Erythroblast (primary cell): ENCODE measurements at regions not wholly inside any gene's neighbourhood (a gene's known extent, or its start where the extent isn't known, plus 50 kb on each side); places are given as distances from the start of the nearest gene placed in this dataset.

Experiments
- DNase-seq, 2 experiments: peaks; one replicate each; lab custom pipeline; 2025; lab: John Stamatoyannopoulos, UW
- GATA1 ChIP-seq: IDR thresholded peaks from 2 replicates; pipeline ENCODE4 v1.6.1; 2011; ENCODE audit warnings: low read depth, mild to moderate bottlenecking, control low read depth, low read length, moderate library complexity
- POLR2A ChIP-seq: IDR thresholded peaks from 2 replicates; pipeline ENCODE4 v1.6.1; 2011; ENCODE audit warnings: mild to moderate bottlenecking, low read length

- no peak for DNase-seq
- no peak for TF ChIP-seq GATA1
- no peak for TF ChIP-seq POLR2A
These were observed 475.7 kb upstream of the PKDCC start for GRCh38 chr2:41572154-41572553.

DNA sequence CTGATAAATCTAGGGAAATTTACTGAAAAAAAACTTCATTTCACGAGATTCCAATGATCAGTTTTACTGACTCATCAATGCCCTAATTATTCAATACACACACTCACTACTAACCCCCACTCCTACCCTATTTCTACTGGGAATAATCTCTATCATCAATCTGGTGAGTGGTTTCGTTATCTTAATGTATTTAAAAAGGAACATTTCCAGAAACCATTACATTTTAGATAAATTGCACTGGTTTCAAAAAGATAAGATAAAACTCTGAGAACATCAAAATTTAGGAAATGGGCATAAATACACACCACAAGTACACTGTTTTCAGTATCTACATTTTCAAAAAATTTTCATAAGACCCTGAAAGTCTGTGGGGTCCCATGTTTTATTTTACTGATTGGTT lies 471.4 kb upstream of the PKDCC start:
- no peak for DNase-seq
- TF ChIP-seq POLR2A (no peak), GATA1 (no peak)

GRCh38 chr2:41579806-41580205 lies 468.0 kb upstream of the PKDCC start:
- no peak for DNase-seq
- TF ChIP-seq GATA1 = no peak
- no peak for TF ChIP-seq POLR2A

DNA sequence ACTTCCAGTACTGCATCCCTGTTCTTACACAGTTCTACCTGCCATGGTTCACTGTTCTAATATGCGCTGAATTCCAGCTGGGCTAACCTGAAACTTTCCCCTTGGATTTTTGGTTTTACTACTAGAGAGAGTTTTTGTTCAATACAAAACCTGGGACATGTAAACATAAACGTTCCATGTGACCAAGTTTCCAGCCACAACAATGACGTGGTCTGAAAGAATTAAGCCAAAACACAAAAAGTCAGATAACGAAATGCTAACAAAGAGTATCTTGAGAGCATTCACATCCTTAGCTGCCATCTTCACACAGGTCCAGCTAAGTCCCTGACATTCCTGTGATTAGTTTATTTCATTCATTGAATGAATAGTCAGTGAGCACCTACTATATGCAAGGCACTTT lies 467.0 kb upstream of the PKDCC start:
- DNase-seq = no peak
- TF ChIP-seq POLR2A (no peak), GATA1 (no peak)

GRCh38 chr2:41595240-41595639 lies 452.6 kb upstream of the PKDCC start:
- no peak for DNase-seq
- TF ChIP-seq GATA1 = no peak
- no peak for TF ChIP-seq POLR2A

- DNase-seq = no peak
- TF ChIP-seq GATA1 = no peak
- TF ChIP-seq POLR2A = no peak
These were observed 450.1 kb upstream of the PKDCC start for GRCh38 chr2:41597680-41598079.

DNA sequence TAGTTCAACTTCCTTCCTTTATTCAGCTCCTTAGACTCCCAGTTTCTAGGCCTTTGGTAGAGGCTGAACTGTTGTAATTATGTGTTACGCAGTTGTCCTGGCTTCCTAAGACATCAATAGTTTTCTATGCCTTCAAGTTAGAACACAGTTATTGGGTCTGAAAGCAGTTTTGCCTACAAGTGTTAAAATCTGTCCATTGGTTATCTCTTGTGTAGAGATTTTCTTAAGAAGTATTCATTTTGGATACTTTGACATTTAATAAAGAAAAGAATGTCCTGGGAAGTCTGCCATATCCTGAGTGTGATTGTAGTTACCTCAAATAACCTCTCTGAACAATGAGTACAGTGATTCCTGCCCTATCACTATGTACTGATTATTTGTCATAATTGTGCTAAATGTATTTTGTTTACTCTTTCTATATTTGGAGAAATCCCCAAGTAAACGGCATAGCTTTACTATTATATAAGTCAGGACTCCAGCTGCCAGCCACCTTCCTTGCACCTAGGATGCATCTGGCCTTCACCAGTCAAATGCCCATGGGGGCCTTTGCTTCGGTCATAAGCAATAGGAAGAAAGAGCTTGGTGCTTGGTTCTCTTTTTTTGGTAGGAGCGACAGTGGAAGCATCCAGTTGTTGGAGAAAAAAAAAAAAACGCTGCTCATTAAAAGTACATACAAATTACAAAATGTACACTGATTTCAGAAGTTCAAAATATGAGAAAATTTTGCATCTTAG lies 449.5 kb upstream of the PKDCC start:
- TF ChIP-seq POLR2A = no peak
- no peak for TF ChIP-seq GATA1
- DNase-seq = no peak

DNA sequence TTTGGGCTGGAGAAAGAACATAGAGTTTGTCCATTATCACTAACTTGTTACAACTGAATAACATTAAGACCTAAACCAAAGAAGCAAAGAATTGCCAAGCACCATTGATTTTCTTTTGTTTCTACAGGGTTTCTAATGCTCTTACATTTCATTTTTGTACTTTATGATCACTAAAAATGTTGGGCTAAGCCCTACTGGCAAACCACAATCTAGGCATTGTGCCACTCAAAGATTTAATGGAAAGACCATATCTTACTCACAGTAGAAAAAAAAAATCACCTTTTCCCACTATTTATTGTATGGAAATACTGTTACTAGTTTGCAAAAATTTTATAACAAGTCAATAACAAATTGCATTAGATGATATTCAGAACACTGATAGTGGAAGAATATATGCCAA lies 447.4 kb upstream of the PKDCC start:
- no peak for DNase-seq
- TF ChIP-seq GATA1 = no peak
- TF ChIP-seq POLR2A = no peak

- TF ChIP-seq GATA1 (no peak), POLR2A (no peak)
- DNase-seq = no peak
These were observed 445.5 kb upstream of the PKDCC start for GRCh38 chr2:41602341-41602740.

- no peak for DNase-seq
- TF ChIP-seq POLR2A (no peak), GATA1 (no peak)
These were observed 442.5 kb upstream of the PKDCC start for GRCh38 chr2:41605311-41605710.

DNA sequence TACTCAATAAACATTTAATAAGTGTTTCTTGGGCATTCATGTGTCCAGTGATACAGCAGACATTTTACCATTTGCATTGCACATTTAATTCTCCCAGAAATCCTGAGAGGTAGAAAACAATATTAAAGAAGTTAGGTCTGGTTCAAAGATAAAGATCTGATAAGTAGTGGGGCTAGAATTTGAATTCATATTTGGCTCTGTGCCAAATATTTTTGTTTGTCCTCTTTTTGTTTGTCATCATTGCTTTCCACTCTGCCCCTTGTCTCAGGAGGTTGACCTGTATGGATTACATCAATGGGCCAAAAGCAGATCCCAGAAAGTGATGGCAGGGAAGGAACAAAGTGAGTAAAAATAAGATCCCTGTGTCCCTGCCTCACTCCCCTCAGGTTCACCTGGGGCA lies 441.9 kb upstream of the PKDCC start:
- peak in 1 of 2 experiments; percentile 0 for DNase-seq
- TF ChIP-seq GATA1 = no peak
- no peak for TF ChIP-seq POLR2A

GRCh38 chr2:41610501-41611190 lies 437.2 kb upstream of the PKDCC start:
- DNase-seq = no peak
- TF ChIP-seq POLR2A (no peak), GATA1 (no peak)

DNA sequence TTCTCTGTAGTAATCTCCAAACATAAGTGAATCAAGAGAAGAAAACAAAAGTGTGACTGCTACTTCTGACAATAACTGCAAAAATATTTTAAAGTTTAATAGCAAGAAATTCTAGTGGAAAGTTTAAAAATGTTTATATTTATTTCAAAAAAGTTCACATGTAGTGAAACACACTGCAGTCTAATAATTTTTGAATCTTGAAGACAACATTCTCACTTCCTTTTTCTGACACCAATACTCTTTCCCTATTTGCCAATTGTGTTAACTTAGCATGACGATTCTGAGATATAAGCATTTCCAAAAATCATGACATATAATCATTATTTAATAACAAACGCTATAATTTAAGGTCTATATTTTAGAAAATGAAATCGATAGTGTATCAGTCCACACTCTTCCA lies 429.1 kb upstream of the PKDCC start:
- DNase-seq = no peak
- TF ChIP-seq POLR2A (no peak), GATA1 (no peak)

GRCh38 chr2:41621095-41621494 lies 426.7 kb upstream of the PKDCC start:
- no peak for DNase-seq

DNA sequence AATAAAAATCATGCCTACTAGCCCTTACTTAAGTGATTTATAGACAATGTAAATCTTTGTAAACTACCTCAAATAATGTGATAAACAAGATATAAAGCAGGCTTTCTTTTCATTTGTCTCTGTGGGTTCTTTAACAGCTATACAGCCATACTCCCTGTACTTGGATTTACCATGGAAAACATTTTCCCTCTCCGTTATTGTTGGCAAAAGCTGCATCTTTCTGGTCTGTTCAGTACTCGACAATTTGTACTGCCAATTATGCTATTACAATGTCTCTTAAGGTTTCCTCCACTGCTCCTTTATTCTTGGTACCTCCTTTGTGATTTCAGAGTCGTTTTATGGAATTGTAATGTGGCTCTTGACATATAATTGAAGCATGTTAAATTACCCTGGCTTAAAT lies 426.3 kb upstream of the PKDCC start:
- no peak for DNase-seq
- TF ChIP-seq POLR2A (no peak), GATA1 (no peak)

More at GRCh38 chr2:41621095-41621494, 426.7 kb upstream of the PKDCC start:
- no peak for TF ChIP-seq GATA1
- TF ChIP-seq POLR2A = no peak

GRCh38 chr2:41622301-41622700 lies 425.5 kb upstream of the PKDCC start:
- DNase-seq = no peak
- TF ChIP-seq GATA1 (no peak), POLR2A (no peak)
